ENCODE measurements at regions not wholly inside any gene's neighbourhood (a gene's known extent, or its start where the extent isn't known, plus 50 kb on each side); places are given as distances from the start of the nearest gene placed in this dataset.

- DNase-seq = no peak
- Histone ChIP-seq H3K9me3 (no peaks in the 10 kb centered on the region), H3K4me1 (no peaks in the 10 kb centered on the region), H3K27ac (no peak overlapping the region), H3K36me3 (no peaks in the 10 kb centered on the region), H3K4me3 (replicated peaks in 1 of 3) (no peak overlapping the region), H3K27me3 (no peaks in the 10 kb centered on the region)
- intact Hi-C loops (cut with DNase I) = no loop called here
- 96 to 97% methylated on average over 2 of the region's 2 CpGs for WGBS, 2 donors
- TF ChIP-seq POLR2A (IDR thresholded peaks at IDR 0.05) (no peak), CTCF (IDR thresholded peaks at IDR 0.05) (no peak)
These were observed 1998.6 kb upstream of the PCDH20 start for GRCh38 chr13:63414247-63414646.

GRCh38 chr13:63409791-63410351, 1994.2 kb upstream of the PCDH20 start:
- DNase-seq = peak; percentile 21 to 27
- TF ChIP-seq CTCF (IDR thresholded peaks at IDR 0.05) = no peak
- TF ChIP-seq POLR2A (IDR thresholded peaks at IDR 0.05) = no peak
- Histone ChIP-seq H3K4me1 (no peaks in the 10 kb centered on the region), H3K4me3 (replicated peaks in 1 of 3) (no peak overlapping the region), H3K9me3 (no peaks in the 10 kb centered on the region), H3K27me3 (no peaks in the 10 kb centered on the region), H3K36me3 (no peaks in the 10 kb centered on the region), H3K27ac (no peak overlapping the region)
- WGBS, 2 donors = 58 to 64% methylated on average over 7 of the region's 7 CpGs
- intact Hi-C loops (cut with DNase I) = no loop called here

- no peaks in the 10 kb centered on the region for H3K36me3 ChIP-seq
- H3K4me3 ChIP-seq (replicated peaks in 1 of 3) = no peak overlapping the region
- intact Hi-C loops (cut with DNase I) = no loop called here
- TF ChIP-seq POLR2A (IDR thresholded peaks at IDR 0.05) = no peak
- TF ChIP-seq CTCF (IDR thresholded peaks at IDR 0.05) = no peak
- no peak overlapping the region for H3K27ac ChIP-seq
- DNase-seq = no peak
- H3K9me3 ChIP-seq = no peaks in the 10 kb centered on the region
- no peaks in the 10 kb centered on the region for H3K4me1 ChIP-seq
- 51 to 60% methylated on average over 4 of the region's 4 CpGs for WGBS, 2 donors
- H3K27me3 ChIP-seq = no peaks in the 10 kb centered on the region
These were observed 1992.9 kb upstream of the PCDH20 start for GRCh38 chr13:63408331-63409189.

- no peak overlapping the region for H3K4me3 ChIP-seq (replicated peaks in 1 of 3)
- no peak overlapping the region for H3K27ac ChIP-seq
- intact Hi-C loops (cut with DNase I) = no loop called here
These were observed 1988.1 kb upstream of the PCDH20 start for GRCh38 chr13:63403733-63404132.

More at GRCh38 chr13:63403733-63404132, 1988.1 kb upstream of the PCDH20 start:
- DNase-seq = peak; percentile 23 to 42
- no peaks in the 10 kb centered on the region for H3K36me3 ChIP-seq
- no peaks in the 10 kb centered on the region for H3K9me3 ChIP-seq
- TF ChIP-seq CTCF (IDR thresholded peaks at IDR 0.05) (no peak), POLR2A (IDR thresholded peaks at IDR 0.05) (no peak)
- no peaks in the 10 kb centered on the region for H3K4me1 ChIP-seq
- H3K27me3 ChIP-seq = no peaks in the 10 kb centered on the region
